GM12878 (cell line): ENCODE measurements at regions not wholly inside any gene's neighbourhood (a gene's known extent, or its start where the extent isn't known, plus 50 kb on each side); places are given as distances from the start of the nearest gene placed in this dataset.

Experiments used
- ATAC-seq: fragments of 200-7000 bp; cut with Tn5 transposase; 3 replicates; pipeline ENCODE4 v1.9.1; 2020; ENCODE audit warnings: mild to moderate bottlenecking, moderate library complexity
- BruUV-seq: library from RNA; stranded (reverse); fragments of 400-500 nt; replicated peaks from 2 replicates; lab custom pipeline; 2021; lab: Mats Ljungman, UMichigan
- CTCF ChIA-PET: fragments of 300-600 bp; sonication (Branson Sonifier 250); formaldehyde crosslinking; extraction: SDS; loops from one replicate; lab custom pipeline; 2021; ENCODE audit warnings: inconsistent platforms; lab: Yijun Ruan, JAX
- POLR2A ChIA-PET: fragments of 350-600 bp; formaldehyde crosslinking; extraction: SDS; loops from one replicate; lab custom pipeline; 2021; ENCODE audit warnings: inconsistent platforms; lab: Charles Lee
- RAD21 ChIA-PET: fragments of 300-600 bp; sonication (Branson Sonifier 250); formaldehyde crosslinking; loops from one replicate; lab custom pipeline; 2023; ENCODE audit warnings: antibody characterized with exemption; ENCODE audit not compliant: unreplicated experiment; lab: Charles Lee
- SMC1A ChIA-PET: fragments of 300-600 bp; sonication (Branson Sonifier 250); formaldehyde crosslinking; loops from one replicate; lab custom pipeline; 2023; ENCODE audit not compliant: unreplicated experiment, uncharacterized antibody; lab: Charles Lee
- DNase-seq: peaks from one replicate; pipeline ENCODE4 v3.0.0-alpha.2; 2011; ENCODE audit warnings: low read depth, low spot score
- FAIRE-seq: peaks from 3 replicates; lab custom pipeline; 2011; peaks lifted over from hg19 to GRCh38; lab: Jason Lieb, UNC
- H2AFZ ChIP-seq: 2 replicates; pipeline ENCODE4 v1.6.0; 2011; ENCODE audit warnings: low read depth, low read length, control low read depth; ENCODE audit not compliant: control insufficient read depth
- H3K27ac ChIP-seq: 2 replicates; pipeline ENCODE4 v1.5.1; 2011; ENCODE audit warnings: control low read depth; ENCODE audit not compliant: control insufficient read depth, insufficient read depth
- H3K27me3 ChIP-seq, 2 experiments: replicated peaks in 1 of 2; 2 replicates each; pipeline versions ENCODE4 v1.6.0 to v1.6.1; 2011; ENCODE audit warnings: low read length in 1 of 2; ENCODE audit not compliant: control insufficient read depth in 2 of 2, insufficient read depth in 2 of 2
- H3K36me3 ChIP-seq, 2 experiments: 2 replicates each; pipeline ENCODE4 v1.5.1; 2011; ENCODE audit warnings: low read length in 1 of 2; ENCODE audit not compliant: control insufficient read depth in 2 of 2, insufficient read depth in 2 of 2
- H3K4me1 ChIP-seq: 2 replicates; pipeline ENCODE4 v1.6.1; 2011; ENCODE audit warnings: mild to moderate bottlenecking, low read length, moderate library complexity, mixed read lengths; ENCODE audit not compliant: control insufficient read depth, insufficient read depth
- H3K4me2 ChIP-seq: 2 replicates; pipeline ENCODE4 v1.6.0; 2011; ENCODE audit warnings: control low read depth; ENCODE audit not compliant: control insufficient read depth, insufficient read depth
- H3K4me3 ChIP-seq: fragments of 200-600 bp; sonication (generic); 2 replicates; pipeline ENCODE4 v1.5.1; 2016
- H3K79me2 ChIP-seq: 2 replicates; pipeline ENCODE4 v1.6.0; 2011; ENCODE audit warnings: low read length; ENCODE audit not compliant: control insufficient read depth, insufficient read depth
- H3K9ac ChIP-seq: 2 replicates; pipeline ENCODE4 v1.8.0; 2011; ENCODE audit warnings: low read length, control low read depth, mixed read lengths; ENCODE audit not compliant: control insufficient read depth, insufficient read depth
- H3K9me3 ChIP-seq: replicated peaks from 3 replicates; pipeline ENCODE4 v1.5.1; 2011; ENCODE audit warnings: mild to moderate bottlenecking, low read length; ENCODE audit not compliant: control insufficient read depth, insufficient read depth
- H4K20me1 ChIP-seq: 2 replicates; pipeline ENCODE4 v1.6.0; 2011; ENCODE audit not compliant: control insufficient read depth, insufficient read depth
- BRCA1 ChIP-seq: IDR thresholded peaks from 2 replicates; pipeline ENCODE4 v1.6.1; 2011; ENCODE audit warnings: low read depth, low read length, improper control_type of control experiment
- FOXK2 ChIP-seq: fragments of 450-650 bp; IDR thresholded peaks from 2 replicates; pipeline ENCODE4 v1.6.1; 2017; ENCODE audit warnings: mild to moderate bottlenecking, moderate library complexity
- GATAD2B ChIP-seq: fragments of 450-650 bp; conservative IDR thresholded peaks from 2 replicates; pipeline ENCODE4 v1.6.1; 2017; ENCODE audit warnings: low read depth, mild to moderate bottlenecking, moderate library complexity
- MTA3 ChIP-seq: IDR thresholded peaks from 2 replicates; pipeline ENCODE4 v1.6.1; 2012; ENCODE audit warnings: low read length, inconsistent platforms, borderline replicate concordance
- POU2F2 ChIP-seq: IDR thresholded peaks from 3 replicates; pipeline ENCODE4 v1.6.1; 2011; ENCODE audit warnings: low read depth, mild to moderate bottlenecking, low read length, borderline replicate concordance
- SIX5 ChIP-seq: IDR thresholded peaks from 2 replicates; pipeline ENCODE4 v1.6.1; 2011; ENCODE audit warnings: mild to moderate bottlenecking, low read depth, low read length, moderate library complexity; ENCODE audit not compliant: severe bottlenecking
- SP1 ChIP-seq: IDR thresholded peaks from one replicate; pipeline ENCODE4 v1.6.1; 2011; ENCODE audit warnings: low read depth, low read length
- SPI1 ChIP-seq: IDR thresholded peaks from 2 replicates; pipeline ENCODE4 v1.6.1; 2011; ENCODE audit warnings: low read depth, mild to moderate bottlenecking, low read length, moderate library complexity, borderline replicate concordance; ENCODE audit not compliant: insufficient read depth
- ZBED1 ChIP-seq: IDR thresholded peaks from 2 replicates; pipeline ENCODE4 v1.6.1; 2016; ENCODE audit warnings: borderline replicate concordance
- ZSCAN29 ChIP-seq: fragments of 450-650 bp; IDR thresholded peaks from 2 replicates; pipeline ENCODE4 v1.6.1; 2017; ENCODE audit warnings: mild to moderate bottlenecking, moderate library complexity
- in situ Hi-C: fragments of 300-500 bp; cut with MboI; formaldehyde crosslinking; loops from 9 replicates; pipeline ENCODE4 v1.14.3; 2018; ENCODE audit warnings: mixed read lengths
- intact Hi-C: fragments of 100-400 bp; cut with micrococcal nuclease; formaldehyde crosslinking; loops from one replicate; pipeline ENCODE4 v1.14.2; 2022; ENCODE audit not compliant: unreplicated experiment
- TF ChIP-seq, protein P1 (sequence below): IDR thresholded peaks from 2 replicates; pipeline ENCODE4 v1.6.1; 2011; ENCODE audit warnings: borderline replicate concordance, low read depth, mild to moderate bottlenecking, moderate library complexity, low read length; ENCODE audit not compliant: insufficient read depth, poor library complexity, severe bottlenecking
- TF ChIP-seq, protein P2 (sequence below): fragments of 450-650 bp; IDR thresholded peaks from 2 replicates; pipeline ENCODE4 v1.6.1; 2017; ENCODE audit warnings: mild to moderate bottlenecking, moderate library complexity

DNA sequence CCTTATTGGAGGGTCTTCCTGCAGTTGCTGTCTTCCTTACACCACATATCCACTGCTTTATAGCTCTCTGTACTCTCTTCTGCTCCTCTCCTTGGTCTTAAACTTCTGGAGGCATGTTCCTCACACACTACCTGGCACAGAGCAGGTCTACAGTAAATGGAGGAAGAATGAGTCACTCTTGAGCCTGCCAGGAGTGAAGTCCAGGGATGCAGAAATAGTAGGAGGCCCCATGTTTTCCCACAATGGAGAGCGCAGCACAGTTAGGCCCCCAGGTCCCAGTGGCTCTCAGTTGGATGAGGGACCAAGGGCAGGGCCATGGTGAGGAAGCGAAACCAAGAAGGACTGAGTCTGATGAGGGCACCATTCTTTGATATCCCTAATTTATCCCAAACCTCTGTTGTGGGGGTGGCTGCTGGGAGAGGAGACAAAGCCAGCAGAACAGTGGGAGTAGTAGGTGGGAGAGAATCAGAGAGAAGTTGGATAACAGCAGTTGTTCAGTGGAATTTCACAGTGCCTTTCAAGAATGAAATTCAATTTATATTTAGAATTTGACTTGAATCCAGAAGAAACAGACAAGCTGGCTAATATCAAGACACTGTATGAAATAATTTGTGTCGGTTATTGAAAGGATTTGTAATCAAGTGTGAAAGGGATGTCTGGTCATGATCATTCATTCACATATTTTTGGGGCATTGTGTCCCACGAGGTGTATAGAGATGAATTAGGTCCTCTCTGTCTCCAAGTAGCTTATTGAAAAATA lies 187.8 kb downstream of the HIPK3 start (continued):
- TF ChIP-seq, protein P1, sequence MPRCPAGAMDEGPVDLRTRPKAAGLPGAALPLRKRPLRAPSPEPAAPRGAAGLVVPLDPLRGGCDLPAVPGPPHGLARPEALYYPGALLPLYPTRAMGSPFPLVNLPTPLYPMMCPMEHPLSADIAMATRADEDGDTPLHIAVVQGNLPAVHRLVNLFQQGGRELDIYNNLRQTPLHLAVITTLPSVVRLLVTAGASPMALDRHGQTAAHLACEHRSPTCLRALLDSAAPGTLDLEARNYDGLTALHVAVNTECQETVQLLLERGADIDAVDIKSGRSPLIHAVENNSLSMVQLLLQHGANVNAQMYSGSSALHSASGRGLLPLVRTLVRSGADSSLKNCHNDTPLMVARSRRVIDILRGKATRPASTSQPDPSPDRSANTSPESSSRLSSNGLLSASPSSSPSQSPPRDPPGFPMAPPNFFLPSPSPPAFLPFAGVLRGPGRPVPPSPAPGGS = no peak
- no peak for TF ChIP-seq SIX5
- no peak for TF ChIP-seq ZSCAN29
- TF ChIP-seq MTA3 = no peak
- no peak for TF ChIP-seq SP1
- TF ChIP-seq FOXK2 = no peak
- no peak for TF ChIP-seq BRCA1
- TF ChIP-seq POU2F2 = no peak
- no peak for TF ChIP-seq ZBED1
- TF ChIP-seq, all 136 proteins: peak for 0

DNA sequence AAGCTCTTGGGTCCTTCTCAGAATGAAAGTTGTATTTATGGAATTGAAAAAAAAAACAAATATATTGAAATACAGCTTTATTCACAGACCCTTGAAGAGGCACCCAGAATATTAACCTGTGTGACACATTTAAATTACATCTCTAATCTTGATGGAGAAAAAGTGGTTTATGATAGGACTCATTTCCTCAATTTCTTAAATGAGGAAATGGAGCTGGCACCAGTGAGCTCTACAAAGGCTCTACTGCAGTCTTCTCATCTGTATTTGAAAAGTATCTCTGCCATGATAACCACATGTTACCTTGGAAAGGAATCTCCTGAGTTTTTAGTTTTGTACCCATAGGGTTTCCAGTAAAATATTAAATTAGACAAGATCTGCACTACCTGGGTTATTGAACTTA lies 186.5 kb downstream of the HIPK3 start:
- peak; percentile 44; the same call in 1 of the 2 replicates for TF ChIP-seq SPI1
- no peak for TF ChIP-seq GATAD2B
- TF ChIP-seq, protein P2, sequence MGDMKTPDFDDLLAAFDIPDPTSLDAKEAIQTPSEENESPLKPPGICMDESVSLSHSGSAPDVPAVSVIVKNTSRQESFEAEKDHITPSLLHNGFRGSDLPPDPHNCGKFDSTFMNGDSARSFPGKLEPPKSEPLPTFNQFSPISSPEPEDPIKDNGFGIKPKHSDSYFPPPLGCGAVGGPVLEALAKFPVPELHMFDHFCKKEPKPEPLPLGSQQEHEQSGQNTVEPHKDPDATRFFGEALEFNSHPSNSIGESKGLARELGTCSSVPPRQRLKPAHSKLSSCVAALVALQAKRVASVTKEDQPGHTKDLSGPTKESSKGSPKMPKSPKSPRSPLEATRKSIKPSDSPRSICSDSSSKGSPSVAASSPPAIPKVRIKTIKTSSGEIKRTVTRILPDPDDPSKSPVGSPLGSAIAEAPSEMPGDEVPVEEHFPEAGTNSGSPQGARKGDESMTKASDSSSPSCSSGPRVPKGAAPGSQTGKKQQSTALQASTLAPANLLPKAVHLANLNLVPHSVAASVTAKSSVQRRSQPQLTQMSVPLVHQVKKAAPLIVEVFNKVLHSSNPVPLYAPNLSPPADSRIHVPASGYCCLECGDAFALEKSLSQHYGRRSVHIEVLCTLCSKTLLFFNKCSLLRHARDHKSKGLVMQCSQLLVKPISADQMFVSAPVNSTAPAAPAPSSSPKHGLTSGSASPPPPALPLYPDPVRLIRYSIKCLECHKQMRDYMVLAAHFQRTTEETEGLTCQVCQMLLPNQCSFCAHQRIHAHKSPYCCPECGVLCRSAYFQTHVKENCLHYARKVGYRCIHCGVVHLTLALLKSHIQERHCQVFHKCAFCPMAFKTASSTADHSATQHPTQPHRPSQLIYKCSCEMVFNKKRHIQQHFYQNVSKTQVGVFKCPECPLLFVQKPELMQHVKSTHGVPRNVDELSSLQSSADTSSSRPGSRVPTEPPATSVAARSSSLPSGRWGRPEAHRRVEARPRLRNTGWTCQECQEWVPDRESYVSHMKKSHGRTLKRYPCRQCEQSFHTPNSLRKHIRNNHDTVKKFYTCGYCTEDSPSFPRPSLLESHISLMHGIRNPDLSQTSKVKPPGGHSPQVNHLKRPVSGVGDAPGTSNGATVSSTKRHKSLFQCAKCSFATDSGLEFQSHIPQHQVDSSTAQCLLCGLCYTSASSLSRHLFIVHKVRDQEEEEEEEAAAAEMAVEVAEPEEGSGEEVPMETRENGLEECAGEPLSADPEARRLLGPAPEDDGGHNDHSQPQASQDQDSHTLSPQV = no peak
- TF ChIP-seq, all 136 proteins: peak for 1
- SMC1A ChIA-PET = interaction anchor here (0.6 to 1.7 kb wide), 3 partner anchors 34 to 54 kb away, joined by 3 to 6 read pairs (median 3); no protein-coding TSS in a partner anchor
- H3K36me3 ChIP-seq = no peaks in the 10 kb centered on the region
- no peak overlapping the region for H2AFZ ChIP-seq
- in situ Hi-C loops (no loop called here), intact Hi-C loops (no loop called here)
- CTCF ChIA-PET = interaction anchor here (0.6 kb wide), 1 partner anchor 77 kb away, joined by 3 read pairs; no protein-coding TSS in a partner anchor
- no peak overlapping the region for H3K9ac ChIP-seq
- ATAC-seq = no peak
- H3K4me2 ChIP-seq = no peak overlapping the region
- POLR2A ChIA-PET = no interaction called here
- H3K27me3 ChIP-seq = no peaks in the 10 kb centered on the region
- H3K9me3 ChIP-seq = no peaks in the 10 kb centered on the region
- no peak for FAIRE-seq
- H3K79me2 ChIP-seq = no peaks in the 10 kb centered on the region
- BruUV-seq = no TSS peak
- RAD21 ChIA-PET = no interaction called here
- H3K4me3 ChIP-seq = no peak overlapping the region
- no peaks in the 10 kb centered on the region for H3K4me1 ChIP-seq
- H3K27ac ChIP-seq = no peak overlapping the region
- H4K20me1 ChIP-seq = no peaks in the 10 kb centered on the region
- DNase-seq = no peak
